ENCODE measurements at regions not wholly inside any gene's neighbourhood (a gene's known extent, or its start where the extent isn't known, plus 50 kb on each side); places are given as distances from the start of the nearest gene placed in this dataset.
A peak's percentile ranks its signal among the peaks of the same experiment; 100 is the strongest.

GRCh38 chr2:39571111-39571731 lies 94.5 kb upstream of the TMEM178A start:
- Histone ChIP-seq H3K27me3 (ENCODE audit: control insufficient read depth in 1 of 2, insufficient read depth in 2 of 2, low read length in 2 of 2) (no peaks in the 10 kb centered on the region), H3K9ac (ENCODE audit: insufficient read depth, low read depth, low read length) (no peak overlapping the region), H2AFZ (ENCODE audit: low read length) (no peak overlapping the region), H3K79me2 (ENCODE audit: insufficient read depth, low read length) (no peaks in the 10 kb centered on the region), H3K9me3 (ENCODE audit: low read length) (no peaks in the 10 kb centered on the region), H3K36me3 (replicated peaks in 1 of 2; ENCODE audit: control insufficient read depth in 1 of 2, insufficient read depth in 2 of 2, low read length in 2 of 2) (peaks cover 2 to 3% of the 10 kb centered on the region in 2 experiments; a peak in 3 of 5 replicates), H3K4me1 (ENCODE audit: insufficient read depth, low read length) (peaks cover 46% of the 10 kb centered on the region), H3K4me3 (replicated peaks in 1 of 3; ENCODE audit: insufficient read depth in 1 of 3, low read depth in 2 of 3, low read length in 3 of 3) (no peak overlapping the region), H4K20me1 (ENCODE audit: insufficient read depth, low read length) (no peaks in the 10 kb centered on the region), H3K27ac (ENCODE audit: extremely low read length, insufficient read depth, low read length) (peak overlapping the region; percentile 39), H3K4me2 (ENCODE audit: low read depth, low read length) (peak overlapping the region; percentile 48; the same call in 1 of the 2 replicates)
- ChIA-PET POLR2A (no interaction called here), CTCF (ENCODE audit: low intra/inter-chr PET ratio, low total read pairs) (no interaction called here)
- BruUV-seq (replicated peaks): no TSS peak
- intact Hi-C loops (cut with micrococcal nuclease; ENCODE audit: unreplicated experiment): no loop called here
- WGBS (ENCODE audit: low lambda C conversion rate): 85% methylated on average over 6 of the region's 6 CpGs
- FAIRE-seq (peak; percentile 26), DNase-seq (ENCODE audit: low spot score) (peak; percentile 41), ATAC-seq (peak; percentile 47)
- in situ Hi-C loops (cut with HindIII; ENCODE audit: extremely low pct_ligation_motif_present, low pct_unique_long_range_greater_than_20kb): no loop called here
- TF ChIP-seq ZSCAN20 (CRISPR knock-in tag; IDR thresholded peaks at IDR 0.05; ENCODE audit: borderline replicate concordance): no peak
- TF ChIP-seq NR3C1 (CRISPR knock-in tag; IDR thresholded peaks at IDR 0.05): no peak
- no peak for TF ChIP-seq ZBTB10 (CRISPR knock-in tag; IDR thresholded peaks at IDR 0.05; ENCODE audit: borderline replicate concordance)
- no peak for TF ChIP-seq ZNF343 (CRISPR knock-in tag; IDR thresholded peaks at IDR 0.05)
- no peak for TF ChIP-seq ZNF468 (CRISPR knock-in tag; IDR thresholded peaks at IDR 0.05)
- TF ChIP-seq ZBTB14 (CRISPR knock-in tag; IDR thresholded peaks at IDR 0.05): no peak
- TF ChIP-seq ZNF17 (CRISPR knock-in tag; IDR thresholded peaks at IDR 0.05): no peak
- TF ChIP-seq HIVEP1 (CRISPR knock-in tag; IDR thresholded peaks at IDR 0.05): no peak
- no peak for TF ChIP-seq STAT6 (CRISPR knock-in tag; IDR thresholded peaks at IDR 0.05; ENCODE audit: borderline replicate concordance)
- no peak for TF ChIP-seq ARNTL (CRISPR knock-in tag; IDR thresholded peaks at IDR 0.05)
- no peak for TF ChIP-seq ZNF607 (CRISPR knock-in tag; IDR thresholded peaks at IDR 0.05; ENCODE audit: borderline replicate concordance)
